Lower leg skin (tissue), 4 donors: ENCODE measurements at regions not wholly inside any gene's neighbourhood (a gene's known extent, or its start where the extent isn't known, plus 50 kb on each side); places are given as distances from the start of the nearest gene placed in this dataset.

Experiments used
- DNase-seq, 2 donors: peaks; one replicate each; pipeline ENCODE4 v3.0.0-alpha.2; 2019; ENCODE audit warnings: low spot score in 2 of 2
- H3K4me3 ChIP-seq: fragments of 200-600 bp; sonication (generic); 2 replicates; pipeline ENCODE4 v1.5.1; 2017; ENCODE audit warnings: mild to moderate bottlenecking, low read depth; ENCODE audit not compliant: poor library complexity, severe bottlenecking
- CTCF ChIP-seq, 3 donors: fragments of 450-650 bp; IDR thresholded peaks; one replicate each; pipeline ENCODE4 v1.5.1; 2016; ENCODE audit warnings: antibody characterized with exemption in 3 of 3, mild to moderate bottlenecking in 3 of 3, moderate library complexity in 2 of 3
- POLR2A ChIP-seq, 2 donors: fragments of 450-650 bp; IDR thresholded peaks; one replicate each; pipeline ENCODE4 v1.6.1; 2016 to 2017; ENCODE audit warnings: antibody characterized with exemption in 2 of 2, mild to moderate bottlenecking in 1 of 2, moderate library complexity in 1 of 2
- WGBS, 2 donors: methylation state at CpG; one replicate each; pipeline ENCODE4 v1.1.5; 2018; 5-methylcytosine and 5-hydroxymethylcytosine counted together
- intact Hi-C: fragments of 100-400 bp; cut with DNase I; formaldehyde crosslinking; loops from one replicate; pipeline ENCODE4 v1.15.0; 2023; ENCODE audit warnings: low total_unique reads

GRCh38 chr5:34585601-34586104 is 70.5 kb upstream of the RAI14 start:
- intact Hi-C loops, result no loop called here
- H3K4me3 ChIP-seq, result no peak overlapping the region
- 87 to 91% methylated on average over 5 of the region's 5 CpGs for WGBS, 2 donors
- DNase-seq, result peak in 1 of 2 donors; percentile 50
- TF ChIP-seq CTCF (IDR thresholded peaks at IDR 0.05) (no peak), POLR2A (IDR thresholded peaks at IDR 0.05) (no peak)

- H3K4me3 ChIP-seq, result no peak overlapping the region
- TF ChIP-seq POLR2A (IDR thresholded peaks at IDR 0.05), result no peak
- no peak for TF ChIP-seq CTCF (IDR thresholded peaks at IDR 0.05)
- no peak for DNase-seq
- WGBS, 2 donors, result 89 to 90% methylated on average over 15 of the region's 15 CpGs
- intact Hi-C loops, result no loop called here
Observed at GRCh38 chr5:34586117-34586885, 69.8 kb upstream of the RAI14 start.

- TF ChIP-seq CTCF (IDR thresholded peaks at IDR 0.05), result peak in 1 of 3 donors; percentile 7
- TF ChIP-seq POLR2A (IDR thresholded peaks at IDR 0.05), result no peak
- WGBS, 2 donors, result 68 to 71% methylated on average over 6 of the region's 6 CpGs
- intact Hi-C loops, result no loop called here
- DNase-seq, result no peak
- H3K4me3 ChIP-seq, result no peak overlapping the region
Observed at GRCh38 chr5:34587355-34588241, 68.5 kb upstream of the RAI14 start.

GRCh38 chr5:34589832-34590231 is 66.3 kb upstream of the RAI14 start:
- 96 to 97% methylated on average over 2 of the region's 2 CpGs for WGBS, 2 donors
- no peak overlapping the region for H3K4me3 ChIP-seq
- intact Hi-C loops, result no loop called here
- no peak for TF ChIP-seq POLR2A (IDR thresholded peaks at IDR 0.05)
- TF ChIP-seq CTCF (IDR thresholded peaks at IDR 0.05), result no peak
- DNase-seq, result no peak

GRCh38 chr5:34591723-34592122 is 64.4 kb upstream of the RAI14 start:
- 69 to 74% methylated on average over 5 of the region's 5 CpGs for WGBS, 2 donors
- intact Hi-C loops, result no loop called here
- TF ChIP-seq POLR2A (IDR thresholded peaks at IDR 0.05), result no peak
- no peak for TF ChIP-seq CTCF (IDR thresholded peaks at IDR 0.05)
- H3K4me3 ChIP-seq, result no peak overlapping the region
- DNase-seq, result no peak
